CD4-positive, alpha-beta T cell treated with Interleukin-15 for 4 hours (primary cell): ENCODE measurements at regions not wholly inside any gene's neighbourhood (a gene's known extent, or its start where the extent isn't known, plus 50 kb on each side); places are given as distances from the start of the nearest gene placed in this dataset.

Experiments used
- DNase-seq: peaks from one replicate; pipeline ENCODE4 v3.0.0-alpha.2; 2020; ENCODE audit warnings: low spot score

GRCh38 chr5:73339051-73339575 lies 109.5 kb downstream of the FOXD1 start:
- no peak for DNase-seq

GRCh38 chr5:73338256-73339050 lies 110.1 kb downstream of the FOXD1 start:
- no peak for DNase-seq

- no peak for DNase-seq
Measured at GRCh38 chr5:73337586-73338255, 110.9 kb downstream of the FOXD1 start.

- DNase-seq = no peak
Measured at GRCh38 chr5:73336366-73336765, 112.2 kb downstream of the FOXD1 start.

GRCh38 chr5:73333944-73334703 lies 114.5 kb downstream of the FOXD1 start:
- DNase-seq = no peak

- DNase-seq = no peak
Measured at GRCh38 chr5:73330613-73331012, 118.0 kb downstream of the FOXD1 start.

- no peak for DNase-seq
Measured at GRCh38 chr5:73328640-73329039, 119.9 kb downstream of the FOXD1 start.

- DNase-seq = no peak
Measured at GRCh38 chr5:73327908-73328455, 120.6 kb downstream of the FOXD1 start.

- DNase-seq = no peak
Measured at GRCh38 chr5:73325546-73325945, 123.0 kb downstream of the FOXD1 start.

GRCh38 chr5:73323466-73323865 lies 125.1 kb downstream of the FOXD1 start:
- no peak for DNase-seq

GRCh38 chr5:73322437-73323076 lies 126.0 kb downstream of the FOXD1 start:
- DNase-seq = no peak

- DNase-seq = no peak
Measured at GRCh38 chr5:73321757-73322436, 126.7 kb downstream of the FOXD1 start.

GRCh38 chr5:73319036-73319435 lies 129.5 kb downstream of the FOXD1 start:
- no peak for DNase-seq

GRCh38 chr5:73318308-73318719 lies 130.3 kb downstream of the FOXD1 start:
- DNase-seq = no peak

- no peak for DNase-seq
Measured at GRCh38 chr5:73317523-73317922, 131.1 kb downstream of the FOXD1 start.

GRCh38 chr5:73314395-73315257 lies 134.0 kb downstream of the FOXD1 start:
- DNase-seq = no peak

GRCh38 chr5:73312872-73313510 lies 135.6 kb downstream of the FOXD1 start:
- DNase-seq = no peak

- DNase-seq = no peak
Measured at GRCh38 chr5:73312146-73312871, 136.3 kb downstream of the FOXD1 start.
